IPS-NIHi11 (cell line): ENCODE measurements at regions not wholly inside any gene's neighbourhood (a gene's known extent, or its start where the extent isn't known, plus 50 kb on each side); places are given as distances from the start of the nearest gene placed in this dataset.

Experiments
- DNase-seq: peaks from one replicate; pipeline ENCODE4 v3.0.0; 2012; ENCODE audit warnings: mixed read lengths, low spot score

DNA sequence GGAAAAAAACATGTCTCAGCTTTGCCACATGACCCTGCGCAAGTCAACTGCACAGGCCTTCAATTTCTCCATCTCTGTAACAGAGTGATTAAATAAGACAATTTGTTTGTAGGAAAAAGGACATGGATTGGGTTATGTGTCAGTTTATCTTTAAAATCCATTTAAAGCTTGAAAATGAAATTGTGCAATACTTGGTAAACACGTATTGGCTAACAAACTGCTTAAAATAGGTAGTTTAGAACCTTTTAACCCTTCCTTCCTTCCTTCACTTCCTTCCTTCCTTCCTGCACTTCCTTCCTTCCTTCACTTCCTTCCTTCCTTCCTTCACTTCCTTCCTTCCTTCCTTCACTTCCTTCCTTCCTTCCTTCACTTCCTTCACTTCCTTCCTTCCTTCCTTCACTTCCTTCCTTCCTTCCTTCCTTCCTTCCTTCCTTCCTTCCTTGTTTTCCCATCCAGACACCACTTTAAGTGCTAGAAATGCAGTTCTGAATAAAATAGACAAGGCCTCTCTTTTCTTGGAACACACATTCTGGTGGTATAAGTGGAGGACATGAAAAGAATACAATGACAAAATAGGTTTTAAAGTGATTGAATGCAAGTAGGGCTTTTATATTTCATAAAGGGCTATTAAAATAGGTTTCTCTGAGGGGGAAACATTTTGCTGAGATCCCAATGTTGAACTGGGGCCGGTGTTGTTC lies 130.2 kb upstream of the TP63 start:
- no peak for DNase-seq

GRCh38 chr3:189502256-189502655 lies 128.9 kb upstream of the TP63 start:
- no peak for DNase-seq

GRCh38 chr3:189502676-189503257 lies 128.4 kb upstream of the TP63 start:
- DNase-seq: no peak

DNA sequence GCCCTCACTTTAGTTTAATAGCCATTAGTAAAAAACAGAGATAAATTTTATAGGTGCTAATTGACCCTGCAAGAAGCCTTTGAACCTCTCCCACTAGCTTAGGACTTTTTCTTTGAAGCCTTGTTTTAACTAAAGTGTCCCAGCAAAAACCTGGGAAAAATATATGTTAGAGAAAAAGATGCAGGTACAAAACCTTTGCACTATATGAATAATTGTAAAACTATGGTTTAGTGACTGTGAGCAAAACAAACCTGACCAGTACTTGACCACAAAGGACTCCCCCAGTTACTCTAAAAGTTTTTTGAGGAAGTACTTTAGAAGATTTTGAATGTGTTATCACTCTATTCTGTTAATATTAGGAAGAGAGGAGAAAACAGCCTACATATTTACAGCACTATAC lies 123.3 kb upstream of the TP63 start:
- DNase-seq: no peak

- no peak for DNase-seq
Measured at GRCh38 chr3:189508784-189509501, 122.2 kb upstream of the TP63 start.

GRCh38 chr3:189512039-189512438 lies 119.2 kb upstream of the TP63 start:
- no peak for DNase-seq

- DNase-seq: no peak
Measured at GRCh38 chr3:189512821-189513220, 118.4 kb upstream of the TP63 start.

DNA sequence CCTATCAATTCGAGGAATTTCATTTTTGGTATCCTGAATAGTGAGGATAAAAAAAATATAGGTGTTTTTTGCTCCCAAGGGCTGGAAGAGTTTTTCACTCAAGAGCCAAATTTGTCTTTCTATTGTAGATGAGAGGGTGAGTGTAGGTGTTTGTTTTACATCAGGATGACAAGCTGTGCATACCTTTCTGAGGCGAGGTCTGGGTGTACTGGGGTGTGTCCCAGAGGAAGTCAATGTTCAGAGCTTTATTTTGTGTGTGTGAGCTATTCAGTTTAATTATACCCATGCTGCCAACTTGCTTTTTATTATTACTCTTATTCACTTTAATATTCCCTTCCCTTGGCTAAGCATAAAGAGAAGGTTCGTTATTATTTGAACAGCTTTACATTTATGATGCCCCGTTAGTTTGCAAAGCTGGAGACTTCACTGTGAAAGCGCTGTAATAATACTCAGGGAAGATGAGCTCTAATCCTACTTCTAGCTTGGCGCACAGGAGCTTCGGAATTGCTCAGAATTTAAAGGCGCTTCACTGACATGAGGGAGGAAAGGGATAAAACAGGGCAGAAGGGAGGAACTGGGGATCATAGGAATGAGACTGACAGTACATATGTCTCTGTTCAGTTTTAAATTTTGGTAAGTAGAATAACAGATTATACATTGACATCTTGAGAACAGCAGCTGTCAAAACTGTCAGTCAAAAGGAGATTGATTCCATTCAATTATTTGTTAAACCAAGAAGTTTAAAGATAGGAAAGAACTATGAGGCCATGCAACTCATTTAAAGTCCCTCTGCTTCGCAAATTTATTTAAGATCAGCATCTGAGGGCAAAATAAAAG lies 117.7 kb upstream of the TP63 start:
- peak; percentile 27 for DNase-seq

- no peak for DNase-seq
Measured at GRCh38 chr3:189516039-189516438, 115.2 kb upstream of the TP63 start.

DNA sequence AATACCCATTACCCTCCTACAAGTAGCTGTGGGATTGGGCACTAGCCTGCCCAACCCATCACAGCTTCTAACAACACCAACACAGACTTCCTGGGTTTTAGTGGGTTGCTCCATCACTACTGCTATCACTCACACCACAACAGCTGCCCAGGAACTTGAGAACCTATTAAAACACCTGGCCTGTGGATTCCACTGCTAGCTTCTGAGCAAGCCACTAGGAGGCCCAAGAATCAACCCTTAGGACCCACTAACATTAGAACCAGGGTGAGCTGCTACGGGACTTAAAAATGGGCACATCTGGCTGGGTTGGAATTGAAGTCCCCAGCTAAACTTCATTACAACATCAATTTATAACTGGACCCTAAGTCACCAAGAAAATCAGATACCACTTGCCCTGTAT lies 113.2 kb upstream of the TP63 start:
- DNase-seq: no peak

DNA sequence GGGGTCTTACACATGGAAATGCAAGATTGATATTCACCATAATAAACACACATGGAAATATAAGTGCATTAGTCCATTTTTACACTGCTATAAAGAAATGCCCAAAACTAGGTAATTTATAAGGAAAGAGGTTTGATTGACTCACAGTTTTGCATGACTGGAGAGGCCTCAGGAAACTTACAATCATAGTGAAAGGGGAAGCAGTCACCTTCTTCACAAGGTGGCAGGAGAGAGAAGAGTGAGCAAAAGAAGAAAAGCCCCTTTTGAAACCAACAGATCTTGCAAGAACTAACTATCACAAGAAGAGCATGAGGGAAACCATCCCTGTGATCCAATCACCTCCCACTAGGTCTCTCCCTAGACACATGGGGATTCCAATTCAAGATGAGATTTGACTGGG lies 111.7 kb upstream of the TP63 start:
- DNase-seq: no peak

DNA sequence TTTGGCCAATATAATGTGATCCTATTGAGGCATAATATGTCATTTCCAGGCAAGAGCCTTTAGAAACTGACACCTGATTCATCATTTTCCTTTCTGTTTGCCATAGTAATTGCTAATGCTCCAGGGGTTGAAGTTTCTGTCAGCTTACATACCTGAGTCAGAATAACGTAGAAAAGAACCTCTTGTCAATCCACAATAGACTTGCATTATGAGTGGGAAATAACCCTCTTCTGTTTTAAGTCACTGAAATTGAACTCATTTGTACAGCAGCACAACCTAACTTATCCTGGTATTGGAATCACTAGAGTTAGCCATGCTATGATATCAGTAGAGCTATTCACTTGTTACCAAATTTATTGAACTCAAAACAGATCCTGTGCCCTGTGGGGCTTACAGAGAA lies 101.7 kb upstream of the TP63 start:
- DNase-seq: no peak

DNA sequence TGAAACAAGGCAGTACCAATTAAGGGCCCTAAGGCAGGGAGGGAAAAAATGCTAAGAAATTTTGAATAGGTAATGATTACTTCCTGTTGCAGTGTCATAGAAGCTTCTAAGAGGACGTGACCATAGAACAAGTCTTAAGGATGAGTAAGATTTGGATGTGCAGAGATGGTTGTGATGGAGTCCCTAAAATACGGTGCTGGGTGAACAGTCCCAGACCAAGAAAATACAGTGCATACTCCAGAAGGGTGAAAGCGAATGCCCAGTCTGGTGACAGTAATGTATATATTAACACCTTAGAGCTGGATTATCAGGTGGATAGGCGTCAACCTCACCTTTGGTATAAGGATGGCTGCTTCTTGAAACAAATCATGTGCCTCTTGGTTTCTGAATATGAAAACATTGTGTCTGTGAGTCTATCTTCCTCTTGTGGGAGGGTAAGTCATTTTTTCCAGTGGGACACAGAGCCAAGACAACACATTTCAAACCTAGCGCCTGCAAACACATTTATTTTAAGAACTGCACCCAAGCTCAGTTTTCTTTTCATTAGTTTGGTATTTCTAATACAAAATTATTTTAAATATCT lies 101.2 kb upstream of the TP63 start:
- no peak for DNase-seq

- no peak for DNase-seq
Measured at GRCh38 chr3:189530822-189531221, 100.4 kb upstream of the TP63 start.

- no peak for DNase-seq
Measured at GRCh38 chr3:189531271-189531670, 99.9 kb upstream of the TP63 start.

- DNase-seq: no peak
Measured at GRCh38 chr3:189534531-189534930, 96.7 kb upstream of the TP63 start.

- DNase-seq: no peak
Measured at GRCh38 chr3:189537135-189537534, 94.1 kb upstream of the TP63 start.

DNA sequence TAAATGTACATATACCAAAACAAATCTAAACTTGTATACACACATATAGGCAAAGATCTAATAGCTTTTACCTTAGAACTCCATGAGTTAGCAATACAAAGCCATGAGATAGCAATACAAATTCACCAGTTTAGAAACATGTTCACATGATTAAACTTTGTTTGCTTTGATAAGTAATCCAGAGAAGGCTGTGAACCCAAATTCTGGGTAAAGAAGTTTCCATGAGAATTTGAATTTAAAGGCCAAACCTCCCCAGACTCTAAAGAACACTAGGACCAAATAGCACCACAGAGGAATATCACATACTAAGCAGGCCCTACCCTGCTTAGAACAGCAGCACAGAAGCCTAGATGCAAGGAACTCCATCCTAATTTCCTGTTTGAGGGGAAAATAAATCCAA lies 83.7 kb upstream of the TP63 start:
- DNase-seq: no peak

- DNase-seq: no peak
Measured at GRCh38 chr3:189548053-189548452, 83.1 kb upstream of the TP63 start.

DNA sequence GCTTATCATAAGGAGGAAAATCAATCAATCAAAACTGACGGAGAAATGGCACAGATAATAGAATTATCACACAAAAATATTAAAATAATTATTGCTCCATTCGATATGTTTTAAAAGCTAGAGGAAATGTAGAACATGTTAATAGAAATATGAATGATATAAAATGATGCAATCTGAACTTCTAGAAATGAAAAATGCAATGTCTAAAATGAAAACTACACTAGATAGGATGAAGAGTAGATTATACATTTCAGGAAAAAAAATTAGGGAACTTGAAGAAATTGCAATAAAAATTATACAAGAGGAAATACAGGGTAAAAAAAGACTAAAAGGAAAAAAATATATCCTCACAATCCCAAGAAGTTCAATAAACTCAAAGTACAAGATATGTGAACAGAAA lies 80.2 kb upstream of the TP63 start:
- DNase-seq: no peak

GRCh38 chr3:189554868-189555557 lies 76.2 kb upstream of the TP63 start:
- no peak for DNase-seq

- DNase-seq: no peak
Measured at GRCh38 chr3:189555558-189555881, 75.7 kb upstream of the TP63 start.
